ENCODE measurements at regions not wholly inside any gene's neighbourhood (a gene's known extent, or its start where the extent isn't known, plus 50 kb on each side); places are given as distances from the start of the nearest gene placed in this dataset.
"Not testable (repeated sequence)": the region's sequence is repeated elsewhere in the genome, so short reads cannot be mapped to it uniquely, and the experiment has no call there.

GRCh38 chrX:89757767-89758166 is 163.9 kb upstream of the TGIF2LX start:
- H3K79me2 ChIP-seq (ENCODE audit: control insufficient read depth in 1 of 2, insufficient read depth in 2 of 2, low read length in 2 of 2); H3K4me2 ChIP-seq (ENCODE audit: insufficient read depth in 1 of 2, low read depth in 2 of 2, low read length in 2 of 2); H3K4me3 ChIP-seq (ENCODE audit: extremely low read depth in 1 of 4, insufficient read depth in 2 of 4, low read depth in 3 of 4, low read length in 4 of 4); H2BK15ac ChIP-seq (ENCODE audit: low read length); H3K27me3 ChIP-seq (replicated peaks in 1 of 4; ENCODE audit: control insufficient read depth in 3 of 4, extremely low read depth in 1 of 4, insufficient read depth in 3 of 4, low read length in 3 of 4); H4K5ac ChIP-seq (ENCODE audit: insufficient read length, low read depth, low read length); DNase-seq (ENCODE audit: low read depth in 1 of 2, low spot score in 2 of 2); H3K14ac ChIP-seq (ENCODE audit: insufficient read length); H4K8ac ChIP-seq (ENCODE audit: extremely low read depth, insufficient read depth, low read length); H2AK5ac ChIP-seq (ENCODE audit: low read depth, low read length); H3K9ac ChIP-seq (replicated peaks in 1 of 4; ENCODE audit: extremely low read depth in 1 of 4, low read depth in 3 of 4, low read length in 3 of 4); CTCF ChIA-PET (ENCODE audit: partially characterized antibody); H2BK12ac ChIP-seq (ENCODE audit: low read depth, low read length); H3K79me1 ChIP-seq (ENCODE audit: low read depth, low read length); H2AFZ ChIP-seq (ENCODE audit: low read length); H3K4ac ChIP-seq (replicated peaks; ENCODE audit: insufficient read length, low read depth, low read length); H2BK120ac ChIP-seq (replicated peaks; ENCODE audit: low read depth, low read length); H2BK5ac ChIP-seq (ENCODE audit: low read depth, low read length); FAIRE-seq; H3K4me1 ChIP-seq (replicated peaks in 1 of 4; ENCODE audit: control insufficient read depth in 3 of 4, insufficient read depth in 4 of 4, low read length in 3 of 4); H4K91ac ChIP-seq (replicated peaks; ENCODE audit: insufficient read length, low read length); POLR2A ChIA-PET (ENCODE audit: partially characterized antibody); H2BK20ac ChIP-seq (ENCODE audit: low read length); H3K36me3 ChIP-seq (ENCODE audit: control insufficient read depth in 2 of 4, insufficient read depth in 4 of 4, low read length in 3 of 4); H3K56ac ChIP-seq (replicated peaks; ENCODE audit: insufficient read length, low read depth, low read length); H3K9me3 ChIP-seq (ENCODE audit: insufficient read depth in 2 of 2, low read depth in 1 of 2, low read length in 1 of 2); H4K20me1 ChIP-seq (replicated peaks in 1 of 2; ENCODE audit: control insufficient read depth in 1 of 2, insufficient read depth in 2 of 2, low read length in 2 of 2); H3K23ac ChIP-seq (ENCODE audit: insufficient read length); H3K18ac ChIP-seq (ENCODE audit: extremely low read depth, low read length); H3K27ac ChIP-seq (ENCODE audit: low read depth, low read length); H3K23me2 ChIP-seq (ENCODE audit: low read depth, low read length): not testable (repeated sequence)
- WGBS, 2 experiments (ENCODE audit: extremely low coverage in 1 of 2, insufficient coverage in 1 of 2, insufficient read length in 1 of 2, insufficient replicate concordance in 2 of 2, low coverage in 1 of 2, low lambda C conversion rate in 2 of 2, missing lambda C conversion rate in 1 of 2) = 0% methylated on average over 1 of the region's 1 CpG; no CpG with 5 or more reads in 1 of the 2 experiments
- TF ChIP-seq CTCF (IDR thresholded peaks at IDR 0.05; ENCODE audit: control extremely low read depth in 1 of 3, insufficient read depth in 1 of 3, low read depth in 1 of 3, low read length in 3 of 3) = peak in 1 of 3 experiments; percentile 3; a peak in 1 of 4 replicates
